OCI-LY7 (cell line): ENCODE measurements at regions not wholly inside any gene's neighbourhood (a gene's known extent, or its start where the extent isn't known, plus 50 kb on each side); places are given as distances from the start of the nearest gene placed in this dataset.

ENCODE experiments used
- BruUV-seq: library from RNA; stranded (reverse); fragments of 400-500 nt; replicated peaks from 2 replicates; lab custom pipeline; 2021; lab: Mats Ljungman, UMichigan
- CTCF ChIA-PET: fragments of 300-600 bp; sonication (Branson Sonifier 250); formaldehyde crosslinking; loops from one replicate; lab custom pipeline; 2022; ENCODE audit warnings: antibody characterized with exemption; ENCODE audit not compliant: unreplicated experiment; lab: Charles Lee
- POLR2A ChIA-PET: fragments of 300-600 bp; sonication (Branson Sonifier 250); formaldehyde crosslinking; loops from one replicate; lab custom pipeline; 2022; ENCODE audit warnings: antibody characterized with exemption; lab: Charles Lee
- DNase-seq: peaks from one replicate; pipeline ENCODE4 v3.0.0-alpha.2; 2015; ENCODE audit warnings: low spot score
- H2AFZ ChIP-seq: fragments of 200-600 bp; sonication (generic), shearing (Covaris generic); 2 replicates; pipeline ENCODE4 v1.6.1; 2014; ENCODE audit warnings: mild to moderate bottlenecking, antibody characterized with exemption, low read length, moderate library complexity
- H3K27ac ChIP-seq: fragments of 200-600 bp; sonication (generic); 2 replicates; pipeline ENCODE4 v1.5.1; 2014; ENCODE audit warnings: mixed run types, low read depth, mild to moderate bottlenecking, moderate library complexity, low read length, inconsistent platforms; ENCODE audit not compliant: poor library complexity, severe bottlenecking
- H3K36me3 ChIP-seq: fragments of 200-600 bp; sonication (generic); 2 replicates; pipeline ENCODE4 v1.6.1; 2014; ENCODE audit warnings: mild to moderate bottlenecking, antibody characterized with exemption, low read length, moderate library complexity, mixed read lengths; ENCODE audit not compliant: insufficient read depth
- H3K4me1 ChIP-seq: fragments of 200-600 bp; sonication (generic); 2 replicates; pipeline ENCODE4 v1.5.1; 2014; ENCODE audit warnings: mild to moderate bottlenecking, low read length; ENCODE audit not compliant: insufficient read depth, poor library complexity, severe bottlenecking
- H3K4me2 ChIP-seq: fragments of 200-600 bp; sonication (generic); 2 replicates; pipeline ENCODE4 v1.6.1; 2014; ENCODE audit warnings: mild to moderate bottlenecking, low read length
- H3K4me3 ChIP-seq: fragments of 200-600 bp; sonication (generic); 2 replicates; pipeline ENCODE4 v1.5.1; 2014; ENCODE audit warnings: mild to moderate bottlenecking, low read depth, low read length; ENCODE audit not compliant: poor library complexity, severe bottlenecking
- H3K79me2 ChIP-seq: fragments of 200-600 bp; sonication (generic); 2 replicates; pipeline ENCODE4 v1.6.1; 2016; ENCODE audit warnings: low read depth, mild to moderate bottlenecking, low read length, moderate library complexity, mixed read lengths; ENCODE audit not compliant: insufficient read depth
- H3K9me2 ChIP-seq: fragments of 200-600 bp; sonication (generic); 2 replicates; pipeline ENCODE4 v1.6.1; 2016; ENCODE audit warnings: mild to moderate bottlenecking, low read length, mixed read lengths; ENCODE audit not compliant: insufficient read depth
- H3K9me3 ChIP-seq: fragments of 200-600 bp; sonication (generic); 2 replicates; pipeline ENCODE4 v1.6.1; 2014; ENCODE audit warnings: mild to moderate bottlenecking, mixed run types, low read length, mixed read lengths
- H4K20me1 ChIP-seq: fragments of 200-600 bp; sonication (generic); 2 replicates; pipeline ENCODE4 v1.6.1; 2014; ENCODE audit warnings: mild to moderate bottlenecking, antibody characterized with exemption, low read length, moderate library complexity, mixed read lengths; ENCODE audit not compliant: insufficient read depth
- EZH2phosphoT487 ChIP-seq: fragments of 200-600 bp; sonication (generic); IDR thresholded peaks from 2 replicates; pipeline ENCODE4 v1.6.1; 2018; ENCODE audit warnings: low read depth, borderline replicate concordance, mild to moderate bottlenecking, mixed run types, antibody characterized with exemption, low read length, moderate library complexity, mixed read lengths
- intact Hi-C: fragments of 100-400 bp; cut with micrococcal nuclease; formaldehyde crosslinking; loops from one replicate; pipeline ENCODE4 v1.10.0; 2022; ENCODE audit not compliant: unreplicated experiment
- TF ChIP-seq, protein P1 (sequence below): fragments of 200-600 bp; sonication (generic); conservative IDR thresholded peaks from 2 replicates; pipeline ENCODE4 v1.5.1; 2014; ENCODE audit warnings: mild to moderate bottlenecking, antibody characterized with exemption, low read length, moderate library complexity, mixed read lengths

DNA sequence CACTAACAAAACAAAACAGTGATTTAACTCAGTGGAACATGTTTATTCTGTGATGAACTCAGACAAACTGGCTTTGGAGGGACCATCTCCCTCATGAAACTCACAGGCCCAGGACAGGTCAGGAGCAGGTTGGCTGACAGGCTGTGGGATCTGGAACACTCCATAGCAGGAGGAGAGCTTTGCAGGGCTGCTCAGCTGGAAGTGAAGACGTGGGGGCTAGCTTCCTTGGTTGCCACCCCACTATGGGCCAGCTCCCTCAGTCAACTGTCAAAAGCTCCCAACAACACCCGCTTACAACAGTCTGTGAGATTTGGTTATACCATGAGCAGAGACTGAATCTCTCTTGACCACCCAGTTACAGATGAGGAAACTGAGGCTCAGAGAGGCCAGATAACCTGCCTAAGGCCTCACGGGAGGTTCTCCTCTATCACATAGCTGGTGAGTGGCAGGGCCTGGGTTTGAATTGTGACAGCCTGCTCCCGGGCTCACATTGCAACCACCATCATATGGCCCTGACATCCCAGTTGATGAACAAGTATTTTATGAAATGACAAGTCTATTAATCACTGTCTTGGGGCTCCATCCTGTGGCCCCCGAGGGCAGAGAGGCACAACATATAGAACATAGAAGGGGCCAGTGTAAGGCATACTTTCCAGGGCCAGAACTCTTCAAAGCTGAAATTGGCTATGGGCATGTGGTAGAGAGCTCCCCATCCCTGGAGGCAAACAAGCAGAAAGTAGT, 473.4 kb downstream of the MN1 start:
- ChIA-PET POLR2A (interaction anchor here (0.6 kb wide), 1 partner anchor 31 kb away, joined by 3 read pairs; no protein-coding TSS in a partner anchor), CTCF (no interaction called here)
- TF ChIP-seq, protein P1, sequence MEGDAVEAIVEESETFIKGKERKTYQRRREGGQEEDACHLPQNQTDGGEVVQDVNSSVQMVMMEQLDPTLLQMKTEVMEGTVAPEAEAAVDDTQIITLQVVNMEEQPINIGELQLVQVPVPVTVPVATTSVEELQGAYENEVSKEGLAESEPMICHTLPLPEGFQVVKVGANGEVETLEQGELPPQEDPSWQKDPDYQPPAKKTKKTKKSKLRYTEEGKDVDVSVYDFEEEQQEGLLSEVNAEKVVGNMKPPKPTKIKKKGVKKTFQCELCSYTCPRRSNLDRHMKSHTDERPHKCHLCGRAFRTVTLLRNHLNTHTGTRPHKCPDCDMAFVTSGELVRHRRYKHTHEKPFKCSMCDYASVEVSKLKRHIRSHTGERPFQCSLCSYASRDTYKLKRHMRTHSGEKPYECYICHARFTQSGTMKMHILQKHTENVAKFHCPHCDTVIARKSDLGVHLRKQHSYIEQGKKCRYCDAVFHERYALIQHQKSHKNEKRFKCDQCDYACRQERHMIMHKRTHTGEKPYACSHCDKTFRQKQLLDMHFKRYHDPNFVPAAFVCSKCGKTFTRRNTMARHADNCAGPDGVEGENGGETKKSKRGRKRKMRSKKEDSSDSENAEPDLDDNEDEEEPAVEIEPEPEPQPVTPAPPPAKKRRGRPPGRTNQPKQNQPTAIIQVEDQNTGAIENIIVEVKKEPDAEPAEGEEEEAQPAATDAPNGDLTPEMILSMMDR = peak; percentile 59
- TF ChIP-seq EZH2phosphoT487 = no peak
- no peaks in the 10 kb centered on the region for H4K20me1 ChIP-seq
- no peak for DNase-seq
- no peaks in the 10 kb centered on the region for H3K9me2 ChIP-seq
- H2AFZ ChIP-seq = no peak overlapping the region
- no peaks in the 10 kb centered on the region for H3K36me3 ChIP-seq
- no peak overlapping the region for H3K4me3 ChIP-seq
- H3K4me2 ChIP-seq = no peak overlapping the region
- intact Hi-C loops = no loop called here
- H3K79me2 ChIP-seq = no peaks in the 10 kb centered on the region
- peaks cover 27% of the 10 kb centered on the region for H3K4me1 ChIP-seq
- no TSS peak for BruUV-seq
- 0 out of 2 replicates have a peak, but pooled peaks cover 2% of the 10 kb centered on the region for H3K9me3 ChIP-seq
- H3K27ac ChIP-seq = no peak overlapping the region

DNA sequence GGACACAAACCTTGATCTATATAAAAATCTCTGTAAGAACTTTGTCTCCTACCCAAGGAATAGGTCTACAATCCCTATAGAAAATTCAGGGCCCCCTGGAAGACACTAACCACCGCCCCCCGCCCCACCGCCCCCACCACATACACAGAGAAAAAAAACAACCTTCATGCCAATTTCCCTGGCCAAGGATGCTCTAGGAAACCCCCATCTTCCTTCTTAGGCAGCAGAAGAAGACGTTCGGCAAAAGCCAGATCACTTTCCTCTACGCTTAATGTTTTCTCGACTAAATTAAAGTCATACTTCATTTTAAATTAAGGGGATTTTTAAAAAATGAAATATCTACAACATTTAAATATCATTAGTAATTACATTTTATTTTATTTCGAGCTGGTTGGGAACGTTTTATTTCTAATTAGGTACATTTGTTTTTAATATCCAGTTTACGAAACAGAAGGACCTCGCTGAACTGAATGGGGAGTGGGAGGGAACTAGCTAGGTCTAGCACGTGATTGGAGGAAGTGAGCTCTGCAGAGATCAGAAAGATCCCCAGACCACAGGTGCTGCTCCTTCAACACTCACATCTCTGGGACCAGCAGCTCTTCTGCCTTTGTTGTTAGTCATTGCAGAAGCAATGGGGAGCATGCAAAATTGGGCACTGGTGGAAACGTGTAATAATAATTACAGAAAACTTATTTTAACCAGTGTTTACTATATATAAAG, 472.3 kb downstream of the MN1 start:
- 0 out of 2 replicates have a peak, but pooled peaks cover 5% of the 10 kb centered on the region for H3K9me3 ChIP-seq
- DNase-seq = peak; percentile 70
- H2AFZ ChIP-seq = peak overlapping the region; percentile 20; the same call in 1 of the 2 replicates
- no peaks in the 10 kb centered on the region for H3K9me2 ChIP-seq
- ChIA-PET POLR2A (no interaction called here), CTCF (no interaction called here)
- BruUV-seq = no TSS peak
- intact Hi-C loops = no loop called here
- no peaks in the 10 kb centered on the region for H3K36me3 ChIP-seq
- H4K20me1 ChIP-seq = no peaks in the 10 kb centered on the region
- TF ChIP-seq, protein P1 = no peak
- TF ChIP-seq EZH2phosphoT487 = no peak
- no peak overlapping the region for H3K27ac ChIP-seq
- peak overlapping the region; percentile 26; the same call in 1 of the 2 replicates for H3K4me2 ChIP-seq
- peaks cover 27% of the 10 kb centered on the region for H3K4me1 ChIP-seq
- no peak overlapping the region for H3K4me3 ChIP-seq
- no peaks in the 10 kb centered on the region for H3K79me2 ChIP-seq
